ENCODE measurements at regions not wholly inside any gene's neighbourhood (a gene's known extent, or its start where the extent isn't known, plus 50 kb on each side); places are given as distances from the start of the nearest gene placed in this dataset.

GRCh38 chr13:85640727-85641126 is 158.5 kb downstream of the SLITRK6 start:
- no peak for TF ChIP-seq JUN (CRISPR knock-in tag; IDR thresholded peaks at IDR 0.05)
- no peak for TF ChIP-seq GTF2I (CRISPR knock-in tag; conservative IDR thresholded peaks at IDR 0.05)
- TF ChIP-seq, protein P1, sequence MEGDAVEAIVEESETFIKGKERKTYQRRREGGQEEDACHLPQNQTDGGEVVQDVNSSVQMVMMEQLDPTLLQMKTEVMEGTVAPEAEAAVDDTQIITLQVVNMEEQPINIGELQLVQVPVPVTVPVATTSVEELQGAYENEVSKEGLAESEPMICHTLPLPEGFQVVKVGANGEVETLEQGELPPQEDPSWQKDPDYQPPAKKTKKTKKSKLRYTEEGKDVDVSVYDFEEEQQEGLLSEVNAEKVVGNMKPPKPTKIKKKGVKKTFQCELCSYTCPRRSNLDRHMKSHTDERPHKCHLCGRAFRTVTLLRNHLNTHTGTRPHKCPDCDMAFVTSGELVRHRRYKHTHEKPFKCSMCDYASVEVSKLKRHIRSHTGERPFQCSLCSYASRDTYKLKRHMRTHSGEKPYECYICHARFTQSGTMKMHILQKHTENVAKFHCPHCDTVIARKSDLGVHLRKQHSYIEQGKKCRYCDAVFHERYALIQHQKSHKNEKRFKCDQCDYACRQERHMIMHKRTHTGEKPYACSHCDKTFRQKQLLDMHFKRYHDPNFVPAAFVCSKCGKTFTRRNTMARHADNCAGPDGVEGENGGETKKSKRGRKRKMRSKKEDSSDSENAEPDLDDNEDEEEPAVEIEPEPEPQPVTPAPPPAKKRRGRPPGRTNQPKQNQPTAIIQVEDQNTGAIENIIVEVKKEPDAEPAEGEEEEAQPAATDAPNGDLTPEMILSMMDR (IDR thresholded peaks at IDR 0.05) = no peak
- TF ChIP-seq ZSCAN18 (CRISPR knock-in tag; IDR thresholded peaks at IDR 0.05) = no peak
- TF ChIP-seq, protein P2, sequence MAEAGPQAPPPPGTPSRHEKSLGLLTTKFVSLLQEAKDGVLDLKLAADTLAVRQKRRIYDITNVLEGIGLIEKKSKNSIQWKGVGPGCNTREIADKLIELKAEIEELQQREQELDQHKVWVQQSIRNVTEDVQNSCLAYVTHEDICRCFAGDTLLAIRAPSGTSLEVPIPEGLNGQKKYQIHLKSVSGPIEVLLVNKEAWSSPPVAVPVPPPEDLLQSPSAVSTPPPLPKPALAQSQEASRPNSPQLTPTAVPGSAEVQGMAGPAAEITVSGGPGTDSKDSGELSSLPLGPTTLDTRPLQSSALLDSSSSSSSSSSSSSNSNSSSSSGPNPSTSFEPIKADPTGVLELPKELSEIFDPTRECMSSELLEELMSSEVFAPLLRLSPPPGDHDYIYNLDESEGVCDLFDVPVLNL (CRISPR knock-in tag; IDR thresholded peaks at IDR 0.05; ENCODE audit: borderline replicate concordance, low read depth) = no peak
- no peak for TF ChIP-seq ZNF512 (CRISPR knock-in tag; IDR thresholded peaks at IDR 0.05; ENCODE audit: borderline replicate concordance)
- no peak for TF ChIP-seq ZNF138 (CRISPR knock-in tag; conservative IDR thresholded peaks at IDR 0.05)
- no peak for TF ChIP-seq TCF7 (CRISPR knock-in tag; IDR thresholded peaks at IDR 0.05; ENCODE audit: low read depth)
- no peak for TF ChIP-seq NFYB (CRISPR knock-in tag; conservative IDR thresholded peaks at IDR 0.05; ENCODE audit: low read depth)
- TF ChIP-seq, protein P3, sequence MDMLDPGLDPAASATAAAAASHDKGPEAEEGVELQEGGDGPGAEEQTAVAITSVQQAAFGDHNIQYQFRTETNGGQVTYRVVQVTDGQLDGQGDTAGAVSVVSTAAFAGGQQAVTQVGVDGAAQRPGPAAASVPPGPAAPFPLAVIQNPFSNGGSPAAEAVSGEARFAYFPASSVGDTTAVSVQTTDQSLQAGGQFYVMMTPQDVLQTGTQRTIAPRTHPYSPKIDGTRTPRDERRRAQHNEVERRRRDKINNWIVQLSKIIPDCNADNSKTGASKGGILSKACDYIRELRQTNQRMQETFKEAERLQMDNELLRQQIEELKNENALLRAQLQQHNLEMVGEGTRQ (CRISPR knock-in tag; IDR thresholded peaks at IDR 0.05) = no peak
- no peak for TF ChIP-seq ATF1 (CRISPR knock-in tag; IDR thresholded peaks at IDR 0.05)
- TF ChIP-seq CBFB (CRISPR knock-in tag; IDR thresholded peaks at IDR 0.05; ENCODE audit: low read depth) = no peak
- TF ChIP-seq E2F1 (CRISPR knock-in tag; IDR thresholded peaks at IDR 0.05) = no peak
